ENCODE measurements at regions not wholly inside any gene's neighbourhood (a gene's known extent, or its start where the extent isn't known, plus 50 kb on each side); places are given as distances from the start of the nearest gene placed in this dataset.

DNA sequence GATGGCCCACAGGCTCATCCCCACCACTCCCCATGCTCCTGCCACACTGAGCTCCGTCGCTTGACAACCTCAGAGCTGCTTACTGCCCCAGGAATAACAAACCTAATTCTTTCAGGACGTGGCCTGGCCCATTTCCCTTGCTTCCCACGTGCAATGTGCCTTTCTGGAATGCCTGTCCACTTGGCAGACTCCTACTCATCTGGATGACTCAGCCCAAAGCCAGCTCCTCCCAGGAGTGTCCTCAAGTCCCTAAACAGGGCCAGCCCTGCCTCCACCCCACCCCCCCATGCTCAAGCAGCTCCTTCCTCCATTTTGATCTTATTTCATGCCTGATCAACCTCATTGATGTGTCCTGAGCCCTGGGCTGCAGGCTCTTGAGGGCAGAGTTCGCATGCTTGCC, 164.9 kb upstream of the RNF32 start:
- peak in 1 of 2 donors; percentile 76 for DNase-seq
- Histone ChIP-seq H3K27me3 (no peaks in the 10 kb centered on the region), H3K9me3 (no peaks in the 10 kb centered on the region), H3K36me3 (no peaks in the 10 kb centered on the region), H3K4me3 (no peak overlapping the region), H3K4me1 (peaks cover 0 to 12% (median 6%) of the 10 kb centered on the region in 4 donors), H3K27ac (no peak overlapping the region)
- intact Hi-C loops (cut with DNase I; ENCODE audit: low total_unique reads), result no loop called here
- TF ChIP-seq, protein P1, sequence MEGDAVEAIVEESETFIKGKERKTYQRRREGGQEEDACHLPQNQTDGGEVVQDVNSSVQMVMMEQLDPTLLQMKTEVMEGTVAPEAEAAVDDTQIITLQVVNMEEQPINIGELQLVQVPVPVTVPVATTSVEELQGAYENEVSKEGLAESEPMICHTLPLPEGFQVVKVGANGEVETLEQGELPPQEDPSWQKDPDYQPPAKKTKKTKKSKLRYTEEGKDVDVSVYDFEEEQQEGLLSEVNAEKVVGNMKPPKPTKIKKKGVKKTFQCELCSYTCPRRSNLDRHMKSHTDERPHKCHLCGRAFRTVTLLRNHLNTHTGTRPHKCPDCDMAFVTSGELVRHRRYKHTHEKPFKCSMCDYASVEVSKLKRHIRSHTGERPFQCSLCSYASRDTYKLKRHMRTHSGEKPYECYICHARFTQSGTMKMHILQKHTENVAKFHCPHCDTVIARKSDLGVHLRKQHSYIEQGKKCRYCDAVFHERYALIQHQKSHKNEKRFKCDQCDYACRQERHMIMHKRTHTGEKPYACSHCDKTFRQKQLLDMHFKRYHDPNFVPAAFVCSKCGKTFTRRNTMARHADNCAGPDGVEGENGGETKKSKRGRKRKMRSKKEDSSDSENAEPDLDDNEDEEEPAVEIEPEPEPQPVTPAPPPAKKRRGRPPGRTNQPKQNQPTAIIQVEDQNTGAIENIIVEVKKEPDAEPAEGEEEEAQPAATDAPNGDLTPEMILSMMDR (IDR thresholded peaks at IDR 0.05), result no peak

DNA sequence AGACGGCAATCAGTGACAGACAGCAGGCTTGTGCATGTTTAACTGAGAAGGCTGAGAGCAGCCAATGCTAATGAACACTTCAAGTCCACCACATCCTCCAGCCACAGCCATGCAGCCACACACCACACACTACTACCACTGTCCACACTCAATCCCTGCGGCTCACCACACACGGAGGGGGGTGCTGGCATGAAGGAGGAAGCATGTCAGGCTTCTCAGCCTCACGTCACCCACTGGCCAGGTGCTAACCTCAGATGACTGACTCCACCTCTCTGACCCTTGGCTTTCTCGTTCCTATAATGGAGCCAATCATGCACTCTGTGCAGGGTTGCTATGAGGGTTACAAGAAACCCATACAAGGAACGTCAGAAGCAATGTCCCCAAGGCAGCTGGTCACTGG, 165.4 kb upstream of the RNF32 start:
- TF ChIP-seq, protein P1 (IDR thresholded peaks at IDR 0.05), result no peak
- H3K27me3 ChIP-seq, result no peaks in the 10 kb centered on the region
- peaks cover 0 to 12% (median 6%) of the 10 kb centered on the region in 4 donors for H3K4me1 ChIP-seq
- intact Hi-C loops (cut with DNase I; ENCODE audit: low total_unique reads), result no loop called here
- DNase-seq, result no peak
- H3K27ac ChIP-seq, result no peak overlapping the region
- no peaks in the 10 kb centered on the region for H3K9me3 ChIP-seq
- H3K4me3 ChIP-seq, result no peak overlapping the region
- H3K36me3 ChIP-seq, result no peaks in the 10 kb centered on the region

DNA sequence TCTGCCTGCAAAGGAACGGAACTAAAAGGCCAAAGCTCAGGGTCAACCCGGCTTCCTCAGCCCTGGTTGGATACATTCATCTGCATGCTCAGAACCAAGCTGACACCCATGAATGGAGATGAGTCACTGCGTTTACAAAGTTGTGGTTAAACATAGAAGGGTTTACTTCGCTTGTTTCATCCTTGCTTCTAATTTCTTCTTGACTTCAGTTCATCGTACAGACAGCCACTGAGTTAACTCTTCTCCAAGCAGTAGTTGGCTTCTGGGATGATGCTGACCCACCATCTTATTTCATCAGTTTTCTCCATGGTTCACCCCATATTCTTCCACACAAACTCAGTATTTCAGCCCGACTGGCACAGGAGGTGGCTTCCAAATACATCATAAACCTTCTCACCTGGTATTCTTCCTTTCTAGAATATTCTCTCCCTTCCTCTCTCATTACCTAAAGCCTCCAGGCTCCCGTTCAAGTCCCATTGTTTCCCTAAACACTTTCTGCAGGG, 166.3 kb upstream of the RNF32 start:
- Histone ChIP-seq H3K9me3 (no peaks in the 10 kb centered on the region), H3K36me3 (no peaks in the 10 kb centered on the region), H3K27me3 (no peaks in the 10 kb centered on the region), H3K4me1 (peaks cover 0 to 12% (median 6%) of the 10 kb centered on the region in 4 donors), H3K4me3 (no peak overlapping the region), H3K27ac (no peak overlapping the region)
- intact Hi-C loops (cut with DNase I; ENCODE audit: low total_unique reads), result no loop called here
- DNase-seq, result no peak
- TF ChIP-seq, protein P1 (IDR thresholded peaks at IDR 0.05), result no peak

DNA sequence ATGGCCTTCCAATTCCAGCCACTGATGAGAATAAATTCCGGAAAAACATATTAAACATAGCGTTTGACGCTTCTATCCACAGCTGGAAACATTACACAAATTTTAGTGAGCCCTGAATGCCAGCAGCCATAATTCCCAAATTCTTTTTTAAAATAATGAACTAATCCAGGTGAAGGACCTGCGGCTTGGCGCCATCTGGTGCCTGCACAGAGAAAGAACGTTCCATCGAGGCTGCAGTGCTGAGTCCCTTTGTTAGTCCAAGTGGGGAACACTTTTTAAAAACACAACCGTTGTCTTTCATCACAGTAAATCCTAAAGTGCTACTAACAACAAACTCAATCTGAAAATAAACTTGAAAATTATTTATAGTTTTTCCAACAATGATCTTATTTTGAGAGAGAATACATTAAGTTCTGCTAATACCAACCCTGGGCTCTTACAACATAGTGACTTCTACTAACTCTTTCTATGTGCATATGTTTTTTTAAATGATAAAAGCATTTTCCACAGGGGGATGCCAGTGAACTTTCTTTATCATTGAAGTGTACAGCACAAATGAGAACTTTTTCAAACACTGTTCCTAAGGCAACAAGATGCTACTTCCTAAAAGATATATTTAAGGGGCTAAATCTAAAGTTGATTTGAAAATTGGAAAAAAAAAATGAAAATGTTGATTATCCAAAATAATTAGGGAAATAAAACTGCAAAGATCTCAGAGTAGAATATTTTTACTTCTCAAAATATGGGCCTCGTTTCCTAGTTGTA, 166.9 kb upstream of the RNF32 start:
- Histone ChIP-seq H3K9me3 (no peaks in the 10 kb centered on the region), H3K4me3 (no peak overlapping the region), H3K27ac (no peak overlapping the region), H3K36me3 (no peaks in the 10 kb centered on the region), H3K4me1 (peaks cover 0 to 12% (median 6%) of the 10 kb centered on the region in 4 donors), H3K27me3 (no peaks in the 10 kb centered on the region)
- intact Hi-C loops (cut with DNase I; ENCODE audit: low total_unique reads), result no loop called here
- DNase-seq, result no peak
- TF ChIP-seq, protein P1 (IDR thresholded peaks at IDR 0.05), result peak; percentile 15 to 17

DNA sequence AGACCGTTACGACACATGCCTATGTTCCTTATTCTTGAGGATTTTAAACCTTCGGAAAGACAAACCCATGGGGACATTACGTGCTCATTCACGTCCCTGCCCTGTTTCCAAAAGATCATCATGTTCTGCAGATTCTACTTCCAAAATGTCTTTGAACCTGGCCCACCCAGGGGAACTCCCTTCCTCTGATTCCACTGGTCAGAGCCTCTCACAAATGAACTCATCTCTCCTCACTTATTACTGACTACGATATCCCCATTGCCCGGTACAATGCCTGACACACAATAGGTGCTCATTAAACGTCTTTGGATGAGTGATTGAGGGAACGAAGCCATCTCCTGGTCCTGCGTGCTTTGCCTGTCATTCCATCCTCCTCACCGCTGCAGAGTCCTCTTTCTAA, 168.3 kb upstream of the RNF32 start:
- Histone ChIP-seq H3K9me3 (no peaks in the 10 kb centered on the region), H3K27ac (no peak overlapping the region), H3K4me1 (peaks cover 0 to 12% (median 6%) of the 10 kb centered on the region in 4 donors), H3K27me3 (no peaks in the 10 kb centered on the region), H3K36me3 (no peaks in the 10 kb centered on the region), H3K4me3 (no peak overlapping the region)
- DNase-seq, result no peak
- intact Hi-C loops (cut with DNase I; ENCODE audit: low total_unique reads), result no loop called here
- TF ChIP-seq, protein P1 (IDR thresholded peaks at IDR 0.05), result no peak
